Pancreas (tissue), 10 donors: ENCODE measurements at regions not wholly inside any gene's neighbourhood (a gene's known extent, or its start where the extent isn't known, plus 50 kb on each side); places are given as distances from the start of the nearest gene placed in this dataset.

ENCODE experiments used
- ATAC-seq, 4 donors: fragments of 200-7000 bp; cut with Tn5 transposase; one replicate each; pipeline versions ENCODE4 v1.8.0 to v1.9.1; 2020; ENCODE audit warnings: mild to moderate bottlenecking in 4 of 4, moderate library complexity in 4 of 4
- DNase-seq, 6 donors: peaks; one replicate each; pipeline ENCODE4 v3.0.0-alpha.2; 2020
- FAIRE-seq: peaks from 2 replicates; lab custom pipeline; 2012; peaks lifted over from hg19 to GRCh38; lab: Jason Lieb, UNC
- H3K27ac ChIP-seq, 4 donors: fragments of 200-600 bp; sonication (generic); 1 replicate in 3 of 4; 2 replicates in 1 of 4; pipeline versions ENCODE4 v1.5.0 to v1.8.0; 2020
- H3K27me3 ChIP-seq, 4 donors: fragments of 200-600 bp; one replicate each; pipeline ENCODE4 v1.8.0; 2021
- H3K36me3 ChIP-seq, 3 donors: fragments of 200-600 bp; sonication (generic) in 1 of 3; one replicate each; pipeline versions ENCODE4 v1.5.0 to v1.8.0; 2020 to 2021
- H3K4me1 ChIP-seq, 3 donors: fragments of 200-600 bp; one replicate each; pipeline ENCODE4 v1.8.0; 2021
- H3K4me3 ChIP-seq, 4 donors: fragments of 200-600 bp; sonication (generic) in 2 of 4; one replicate each; pipeline versions ENCODE4 v1.5.0 to v1.8.0; 2020 to 2021
- H3K9me3 ChIP-seq, 4 donors: fragments of 200-600 bp; one replicate each; pipeline ENCODE4 v1.8.0; 2021
- WGBS, 2 donors: extraction: QIAGEN DNeasy Blood & Tissue Kit; methylation state at CpG; one replicate each; pipeline ENCODE4 v1.1.7; 2013; 5-methylcytosine and 5-hydroxymethylcytosine counted together
- intact Hi-C, 3 donors: fragments of 100-400 bp; cut with DNase I; formaldehyde crosslinking; loops; one replicate each; pipeline versions ENCODE4 v1.11.1 to v1.14.2; 2022
- TF ChIP-seq, protein P1 (sequence below), 4 donors: fragments of 200-600 bp; sonication (generic) in 3 of 4; IDR thresholded peaks; one replicate each; pipeline versions ENCODE4 v1.5.0 to v1.8.0; 2021; ENCODE audit warnings: antibody characterized with exemption in 4 of 4
- donor health status: healthy with polysubstance abuse.
- donor health status: DM: no; HTN: no; CAD: no; lungs with moderate emphysema.
- donor health status: DM: no; HTN: no; CAD: no.
- donor health status: control.
- donor health status: control.
- donor health status: Bipolar disorder and iron deficiency.
- donor health status: DM: yes; HTN: yes; CAD: no.
- donor health status: DM: no; HTN: no; CAD: no.
- donor health status: DM: no; HTN: no; CAD: no.
- donor health status: DM: yes; HTN: yes; CAD: no.

DNA sequence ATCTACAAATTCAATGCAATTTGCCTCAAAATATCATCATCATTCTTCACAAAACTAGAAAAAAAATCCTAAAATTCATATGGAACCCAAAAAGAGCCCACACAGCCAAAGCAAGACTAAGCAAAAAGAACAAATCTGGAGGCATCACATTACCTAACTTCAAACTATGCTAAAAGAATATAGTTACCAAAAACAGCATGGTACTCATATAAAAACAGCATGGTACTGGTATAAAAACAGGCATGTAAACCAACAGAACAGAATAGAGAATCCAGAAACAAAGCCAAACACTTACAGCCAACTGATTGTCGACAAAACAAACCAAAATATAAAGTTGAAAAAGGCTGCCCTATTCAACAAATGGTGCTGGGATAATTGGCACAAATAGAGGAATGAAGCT lies 278.1 kb downstream of the TPBG start:
- H3K9me3 ChIP-seq: no peaks in the 10 kb centered on the region
- DNase-seq: no peak
- no peaks in the 10 kb centered on the region for H3K27me3 ChIP-seq
- no peak overlapping the region for H3K4me3 ChIP-seq
- TF ChIP-seq, protein P1, sequence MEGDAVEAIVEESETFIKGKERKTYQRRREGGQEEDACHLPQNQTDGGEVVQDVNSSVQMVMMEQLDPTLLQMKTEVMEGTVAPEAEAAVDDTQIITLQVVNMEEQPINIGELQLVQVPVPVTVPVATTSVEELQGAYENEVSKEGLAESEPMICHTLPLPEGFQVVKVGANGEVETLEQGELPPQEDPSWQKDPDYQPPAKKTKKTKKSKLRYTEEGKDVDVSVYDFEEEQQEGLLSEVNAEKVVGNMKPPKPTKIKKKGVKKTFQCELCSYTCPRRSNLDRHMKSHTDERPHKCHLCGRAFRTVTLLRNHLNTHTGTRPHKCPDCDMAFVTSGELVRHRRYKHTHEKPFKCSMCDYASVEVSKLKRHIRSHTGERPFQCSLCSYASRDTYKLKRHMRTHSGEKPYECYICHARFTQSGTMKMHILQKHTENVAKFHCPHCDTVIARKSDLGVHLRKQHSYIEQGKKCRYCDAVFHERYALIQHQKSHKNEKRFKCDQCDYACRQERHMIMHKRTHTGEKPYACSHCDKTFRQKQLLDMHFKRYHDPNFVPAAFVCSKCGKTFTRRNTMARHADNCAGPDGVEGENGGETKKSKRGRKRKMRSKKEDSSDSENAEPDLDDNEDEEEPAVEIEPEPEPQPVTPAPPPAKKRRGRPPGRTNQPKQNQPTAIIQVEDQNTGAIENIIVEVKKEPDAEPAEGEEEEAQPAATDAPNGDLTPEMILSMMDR (IDR thresholded peaks at IDR 0.05): no peak
- no peaks in the 10 kb centered on the region for H3K36me3 ChIP-seq
- H3K4me1 ChIP-seq: no peaks in the 10 kb centered on the region
- 59 to 64% methylated on average over 1 of the region's 1 CpG for WGBS, 2 donors
- ATAC-seq: no peak
- no peak overlapping the region for H3K27ac ChIP-seq
- intact Hi-C loops: no loop called here
- no peak for FAIRE-seq

DNA sequence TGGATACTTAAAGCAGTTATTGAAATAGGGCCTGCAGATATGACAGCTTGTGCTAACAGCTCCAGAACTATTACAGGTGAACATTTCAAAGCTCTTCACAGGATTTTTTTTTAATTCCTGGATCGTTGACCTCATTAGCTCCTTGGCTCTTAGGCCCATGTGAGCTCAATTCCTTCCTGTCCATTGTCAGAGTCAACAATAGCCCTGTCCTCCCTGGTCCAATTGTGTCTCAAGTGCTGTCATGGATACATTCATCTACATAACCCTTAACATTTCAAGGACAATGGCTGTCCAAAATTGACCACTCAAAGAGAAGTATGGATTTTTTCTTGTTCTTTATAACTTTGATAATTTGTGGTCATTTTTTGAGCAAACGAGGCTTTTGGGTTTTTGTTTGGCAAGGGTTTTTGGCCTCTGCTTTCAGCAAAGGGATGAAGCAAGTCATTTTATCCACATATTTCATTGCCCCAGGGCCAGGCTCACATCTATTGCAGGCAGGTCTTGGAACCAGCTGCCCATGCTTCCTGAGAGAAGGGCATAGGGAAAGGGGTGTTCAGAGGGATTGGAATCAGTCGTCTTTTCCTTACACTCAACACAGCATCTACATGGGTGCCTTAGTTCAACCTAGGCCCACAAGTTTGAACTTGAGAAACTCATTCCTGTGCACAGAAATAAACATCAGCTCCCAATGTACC lies 282.1 kb downstream of the TPBG start:
- no peaks in the 10 kb centered on the region for H3K36me3 ChIP-seq
- H3K4me3 ChIP-seq: no peak overlapping the region
- intact Hi-C loops: no loop called here
- WGBS, 2 donors: 34 to 44% methylated on average over 3 of the region's 3 CpGs
- no peak for ATAC-seq
- DNase-seq: no peak
- no peaks in the 10 kb centered on the region for H3K4me1 ChIP-seq
- H3K27me3 ChIP-seq: no peaks in the 10 kb centered on the region
- H3K9me3 ChIP-seq: no peaks in the 10 kb centered on the region
- TF ChIP-seq, protein P1 (IDR thresholded peaks at IDR 0.05): no peak
- H3K27ac ChIP-seq: no peak overlapping the region
- no peak for FAIRE-seq

GRCh38 chr6:82646231-82646615 lies 282.6 kb downstream of the TPBG start:
- no peak for FAIRE-seq

GRCh38 chr6:82651845-82652335 lies 288.3 kb downstream of the TPBG start:
- Histone ChIP-seq H3K9me3 (no peaks in the 10 kb centered on the region), H3K4me1 (no peaks in the 10 kb centered on the region), H3K27me3 (no peaks in the 10 kb centered on the region), H3K27ac (no peak overlapping the region), H3K4me3 (no peak overlapping the region), H3K36me3 (no peaks in the 10 kb centered on the region)
- intact Hi-C loops: no loop called here
- no peak for DNase-seq
- TF ChIP-seq, protein P1 (IDR thresholded peaks at IDR 0.05): no peak
- WGBS, 2 donors: 58 to 70% methylated on average over 5 of the region's 5 CpGs
- no peak for FAIRE-seq
- ATAC-seq: no peak

More at GRCh38 chr6:82646231-82646615, 282.6 kb downstream of the TPBG start:
- H3K27ac ChIP-seq: no peak overlapping the region
- ATAC-seq: no peak
- no peaks in the 10 kb centered on the region for H3K36me3 ChIP-seq
- no peaks in the 10 kb centered on the region for H3K9me3 ChIP-seq
- WGBS, 2 donors: 49 to 67% methylated on average over 1 of the region's 1 CpG
- intact Hi-C loops: no loop called here
- no peaks in the 10 kb centered on the region for H3K4me1 ChIP-seq
- TF ChIP-seq, protein P1 (IDR thresholded peaks at IDR 0.05): no peak
- H3K27me3 ChIP-seq: no peaks in the 10 kb centered on the region
- H3K4me3 ChIP-seq: no peak overlapping the region
- no peak for DNase-seq

GRCh38 chr6:82679232-82679631 lies 315.6 kb downstream of the TPBG start:
- TF ChIP-seq, protein P1 (IDR thresholded peaks at IDR 0.05): no peak
- no peak for FAIRE-seq
- WGBS, 2 donors: 74 to 82% methylated on average over 2 of the region's 2 CpGs
- Histone ChIP-seq H3K36me3 (no peaks in the 10 kb centered on the region), H3K4me1 (no peaks in the 10 kb centered on the region), H3K4me3 (no peak overlapping the region), H3K9me3 (no peaks in the 10 kb centered on the region), H3K27me3 (no peaks in the 10 kb centered on the region), H3K27ac (no peak overlapping the region)
- ATAC-seq: no peak
- intact Hi-C loops: no loop called here
- no peak for DNase-seq
